Fibroblast of peridontal ligament (primary cell): ENCODE measurements at regions not wholly inside any gene's neighbourhood (a gene's known extent, or its start where the extent isn't known, plus 50 kb on each side); places are given as distances from the start of the nearest gene placed in this dataset.
A peak's percentile ranks its signal among the peaks of the same experiment; 100 is the strongest.
"Not testable (repeated sequence)": the region's sequence is repeated elsewhere in the genome, so short reads cannot be mapped to it uniquely, and the experiment has no call there.

Source experiments
- DNase-seq: peaks from one replicate; pipeline ENCODE4 v3.0.0-alpha.2; 2010; ENCODE audit errors: extremely low read depth

DNA sequence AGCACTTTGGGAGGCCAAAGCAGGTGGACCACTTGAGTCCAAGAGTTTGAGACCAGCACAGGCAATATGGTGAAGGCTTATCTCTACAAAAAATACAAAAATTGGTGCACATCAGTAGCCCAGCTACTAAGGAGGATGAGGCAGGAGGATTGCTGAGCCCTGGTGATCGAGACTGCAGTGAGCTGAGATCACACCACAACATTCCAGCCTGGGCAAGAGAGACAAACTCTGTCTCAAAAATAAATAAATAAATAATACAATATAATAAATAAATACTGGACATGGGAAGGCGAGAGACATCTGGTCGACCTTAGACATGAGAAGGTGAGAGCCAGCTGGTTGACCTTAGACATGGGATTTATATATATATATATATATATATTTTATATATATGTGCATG lies 119.8 kb upstream of the SLC38A4 start:
- DNase-seq: no peak

DNA sequence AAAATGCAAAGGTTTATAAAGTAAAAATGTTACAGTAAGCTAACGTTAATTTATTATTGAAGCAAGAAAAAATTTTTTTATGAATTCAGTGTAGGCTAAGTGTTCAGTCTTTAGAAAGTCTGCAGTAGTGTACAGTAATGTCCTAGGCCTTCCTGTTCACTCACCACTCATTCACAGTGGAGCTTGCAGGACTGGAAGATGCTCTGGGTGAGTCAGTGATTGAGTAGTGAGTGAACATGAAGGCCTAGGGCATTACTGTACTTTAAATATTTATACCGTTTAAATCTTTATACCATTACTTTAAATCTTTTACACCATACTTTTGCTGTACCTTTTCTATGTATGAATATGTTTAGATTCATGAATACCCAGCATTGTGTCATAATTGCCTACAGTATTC lies 120.3 kb upstream of the SLC38A4 start:
- peak; percentile 47 for DNase-seq

DNA sequence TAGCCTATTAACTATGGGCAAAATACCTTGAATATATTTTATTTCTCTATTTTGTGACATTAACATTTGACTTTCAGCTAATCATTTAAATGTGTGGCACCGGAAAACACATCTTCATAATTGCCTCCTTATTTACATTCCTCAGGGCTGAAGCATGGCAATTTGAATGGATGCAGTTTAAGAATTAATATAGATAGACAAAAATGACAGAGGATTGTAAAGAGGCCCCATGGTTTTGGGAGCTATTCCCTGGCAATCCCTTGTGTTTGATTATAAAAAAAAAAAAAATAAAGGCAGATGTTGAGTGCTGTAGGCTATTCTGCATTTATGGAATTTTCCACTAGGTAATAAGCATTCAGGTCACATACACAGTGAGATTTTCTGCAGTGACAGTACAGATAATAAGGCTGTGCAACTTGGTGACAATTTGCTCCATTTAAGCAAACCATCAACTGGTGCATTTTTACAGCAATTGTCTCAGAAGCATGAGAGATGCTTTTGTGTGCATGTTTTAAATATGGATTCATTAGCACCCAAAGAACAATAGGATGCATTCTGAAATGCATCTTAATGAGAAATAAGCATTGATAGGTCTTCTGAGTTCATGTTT lies 123.2 kb upstream of the SLC38A4 start:
- no peak for DNase-seq

DNA sequence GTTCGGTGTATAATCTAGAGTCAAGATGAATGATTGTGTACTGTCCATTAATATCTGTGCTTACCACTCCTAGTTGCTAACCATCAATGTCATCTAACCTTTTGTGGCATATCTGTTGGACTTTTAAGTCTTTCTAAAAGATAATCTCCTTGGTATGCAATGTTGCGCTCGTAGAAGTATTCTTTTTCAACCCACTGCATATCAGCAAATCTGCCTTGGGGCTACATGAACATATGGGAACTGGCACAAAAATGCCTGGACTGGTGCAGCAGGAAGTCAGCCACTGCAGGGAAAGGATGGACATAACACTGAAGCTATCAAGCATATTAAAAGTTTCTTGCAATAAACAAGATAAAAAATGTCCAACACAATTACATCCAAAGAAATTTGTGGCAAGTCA lies 124.3 kb upstream of the SLC38A4 start:
- no peak for DNase-seq

DNA sequence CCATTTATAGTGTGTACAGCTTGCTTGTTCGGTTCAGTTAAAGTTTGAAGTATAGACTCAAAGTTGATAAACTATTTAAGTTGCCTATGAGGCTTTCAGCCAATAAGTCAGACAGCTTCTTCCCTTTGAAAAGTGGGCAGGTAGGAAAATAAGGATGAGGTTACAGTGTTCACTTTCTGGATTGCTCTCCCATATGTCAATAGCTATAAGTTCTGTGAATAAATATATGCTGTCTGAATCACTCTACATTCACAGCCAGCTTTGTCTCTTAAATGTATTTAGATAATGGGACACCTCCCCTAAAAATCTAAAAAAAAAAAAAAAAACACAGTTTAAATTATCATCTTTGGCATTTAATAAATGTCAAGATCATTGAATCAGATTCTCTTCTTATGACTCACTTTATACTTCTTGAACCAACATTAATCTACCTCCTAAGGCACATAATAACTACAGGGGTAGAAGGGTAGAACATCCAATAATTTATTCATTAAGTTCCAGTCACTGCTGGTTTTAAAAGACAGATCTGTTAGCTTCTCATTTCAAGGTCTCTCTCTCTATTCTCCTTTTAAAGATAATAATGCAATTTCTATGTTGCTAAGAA lies 126.4 kb upstream of the PCED1B start:
- no peak for DNase-seq

DNA sequence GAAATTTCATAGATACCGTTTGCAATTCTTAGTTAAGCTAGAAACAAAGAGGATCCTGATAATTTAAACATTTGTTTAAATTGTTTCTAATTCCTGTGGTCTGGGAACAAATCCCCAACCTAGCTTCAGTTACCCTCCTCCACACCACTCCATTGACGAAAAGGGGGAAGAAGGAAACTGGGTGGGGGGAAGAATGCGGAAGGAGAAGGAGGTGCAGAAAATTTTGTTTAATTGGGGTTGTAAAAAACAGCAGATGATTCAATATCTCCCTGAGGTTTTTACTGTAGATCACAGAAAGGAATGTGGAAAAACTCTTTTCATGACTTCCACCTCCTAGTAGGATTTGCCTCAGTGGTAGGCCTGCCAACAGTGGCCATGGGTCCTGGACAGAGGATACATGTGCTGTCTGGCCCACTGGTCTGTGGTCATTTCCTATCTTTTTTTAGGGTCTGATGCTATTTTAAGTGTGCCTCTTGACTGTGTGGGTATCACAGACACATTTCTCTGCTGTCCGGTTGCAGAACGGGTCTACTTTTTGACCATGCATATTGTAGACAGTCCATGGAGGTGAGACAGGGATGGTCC lies 122.9 kb upstream of the PCED1B start:
- DNase-seq: peak; percentile 21

DNA sequence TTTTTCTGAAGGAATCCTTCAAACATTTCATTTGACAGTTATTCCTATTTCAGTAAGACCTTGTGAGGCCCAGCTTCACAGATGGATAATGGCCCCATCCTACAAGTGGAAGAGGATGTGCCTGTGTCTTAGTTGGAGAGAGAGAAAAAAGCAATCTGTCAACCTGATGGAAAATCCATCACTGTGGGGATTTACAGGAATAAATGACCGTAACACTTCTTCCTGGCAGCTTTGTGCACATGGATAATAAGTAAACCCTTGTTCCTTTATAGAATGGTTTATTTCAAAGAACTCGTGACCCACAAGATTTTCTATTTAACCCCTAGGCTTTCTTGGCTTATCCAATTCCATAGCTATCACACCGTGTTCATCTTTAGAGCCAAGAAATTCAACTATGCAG lies 121.4 kb upstream of the PCED1B start:
- no peak for DNase-seq

DNA sequence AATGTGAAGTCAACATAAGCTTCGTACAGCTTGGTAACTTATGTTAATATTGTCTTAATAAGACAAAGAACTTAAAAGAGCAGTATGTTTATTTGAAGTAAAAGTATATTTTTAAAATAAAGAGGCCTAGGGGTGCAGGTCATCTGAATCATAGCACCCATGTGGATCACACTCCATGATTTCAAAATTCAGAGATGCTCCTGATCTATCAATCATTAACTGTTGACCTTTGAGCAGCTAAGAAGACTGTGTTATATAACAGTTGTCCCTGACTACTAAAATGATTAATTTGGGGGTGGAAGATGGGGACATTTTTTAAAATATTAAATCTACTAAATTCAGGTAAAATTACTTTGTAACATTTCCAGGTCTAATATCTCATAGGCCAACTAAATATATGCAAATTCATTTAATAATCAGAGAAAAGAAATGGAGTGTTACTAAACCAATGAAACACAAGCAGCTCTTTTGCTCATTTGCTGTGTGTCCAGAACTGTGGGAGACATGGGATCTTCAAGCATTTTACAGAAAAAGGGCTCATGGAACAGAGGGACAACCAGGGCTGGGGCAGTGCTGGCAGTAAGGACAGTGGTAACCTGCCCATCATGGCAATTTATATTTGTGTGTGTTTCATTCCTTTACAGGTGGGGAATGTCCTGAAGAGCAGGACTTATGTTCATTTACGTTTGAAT lies 120.7 kb upstream of the PCED1B start:
- DNase-seq: no peak

DNA sequence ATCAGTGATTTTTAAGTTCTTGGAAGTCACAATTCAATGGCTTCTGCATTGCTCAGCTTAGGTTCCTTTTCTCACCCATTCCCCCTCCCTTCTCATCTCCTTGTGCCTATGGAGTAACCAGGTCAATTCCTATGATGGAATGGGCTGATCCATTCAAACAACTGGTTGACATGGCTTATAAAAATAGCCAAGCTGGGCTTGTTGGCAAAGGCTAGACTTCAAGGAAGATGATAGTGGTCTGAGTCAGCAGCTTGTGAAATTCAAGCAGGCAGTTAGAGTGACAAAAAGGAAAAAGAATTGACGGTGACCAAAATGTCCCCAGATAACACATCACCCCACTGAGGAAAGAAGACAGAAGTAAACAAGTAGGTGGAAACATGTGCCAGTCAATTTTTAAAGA lies 119.9 kb upstream of the PCED1B start:
- peak; percentile 87 for DNase-seq

DNA sequence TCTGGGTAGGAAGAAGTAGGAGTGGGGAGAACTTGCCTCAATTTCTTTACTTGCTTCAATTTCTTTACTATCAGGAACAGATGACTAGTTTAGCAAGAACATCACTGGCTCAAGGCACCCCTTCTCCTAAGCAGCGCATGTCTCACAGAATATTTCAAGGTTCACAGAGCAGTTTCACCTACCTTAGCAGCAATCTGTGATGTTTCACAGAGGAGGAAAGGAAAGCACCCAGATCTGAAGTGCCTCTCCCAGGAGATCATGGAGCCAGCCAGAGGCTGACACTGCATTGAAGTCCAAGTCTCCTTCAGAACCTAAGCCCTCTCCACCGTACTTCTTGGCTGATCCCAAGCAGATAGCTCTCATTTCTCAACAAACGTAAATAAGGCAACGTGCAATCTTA lies 118.7 kb upstream of the PCED1B start:
- no peak for DNase-seq

DNA sequence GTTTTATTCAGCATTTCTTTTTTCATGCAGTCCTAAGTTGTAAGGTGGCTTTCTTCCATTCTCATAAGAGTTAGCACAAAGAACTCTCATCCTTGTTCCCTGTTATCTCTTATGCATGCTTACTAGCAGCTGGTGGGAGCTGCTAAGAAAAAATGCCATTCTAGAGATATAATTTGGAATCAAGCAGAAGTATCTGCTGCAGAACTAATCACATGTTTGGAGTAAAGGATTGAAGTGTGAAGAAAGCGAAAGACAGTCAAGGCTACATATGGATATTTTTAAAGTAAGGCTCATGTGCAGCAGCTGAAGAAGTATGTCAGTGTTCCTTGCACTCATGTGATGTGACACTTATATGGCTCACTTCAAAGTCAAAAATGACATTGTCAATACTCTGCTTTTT lies 116.2 kb upstream of the PCED1B start:
- no peak for DNase-seq

DNA sequence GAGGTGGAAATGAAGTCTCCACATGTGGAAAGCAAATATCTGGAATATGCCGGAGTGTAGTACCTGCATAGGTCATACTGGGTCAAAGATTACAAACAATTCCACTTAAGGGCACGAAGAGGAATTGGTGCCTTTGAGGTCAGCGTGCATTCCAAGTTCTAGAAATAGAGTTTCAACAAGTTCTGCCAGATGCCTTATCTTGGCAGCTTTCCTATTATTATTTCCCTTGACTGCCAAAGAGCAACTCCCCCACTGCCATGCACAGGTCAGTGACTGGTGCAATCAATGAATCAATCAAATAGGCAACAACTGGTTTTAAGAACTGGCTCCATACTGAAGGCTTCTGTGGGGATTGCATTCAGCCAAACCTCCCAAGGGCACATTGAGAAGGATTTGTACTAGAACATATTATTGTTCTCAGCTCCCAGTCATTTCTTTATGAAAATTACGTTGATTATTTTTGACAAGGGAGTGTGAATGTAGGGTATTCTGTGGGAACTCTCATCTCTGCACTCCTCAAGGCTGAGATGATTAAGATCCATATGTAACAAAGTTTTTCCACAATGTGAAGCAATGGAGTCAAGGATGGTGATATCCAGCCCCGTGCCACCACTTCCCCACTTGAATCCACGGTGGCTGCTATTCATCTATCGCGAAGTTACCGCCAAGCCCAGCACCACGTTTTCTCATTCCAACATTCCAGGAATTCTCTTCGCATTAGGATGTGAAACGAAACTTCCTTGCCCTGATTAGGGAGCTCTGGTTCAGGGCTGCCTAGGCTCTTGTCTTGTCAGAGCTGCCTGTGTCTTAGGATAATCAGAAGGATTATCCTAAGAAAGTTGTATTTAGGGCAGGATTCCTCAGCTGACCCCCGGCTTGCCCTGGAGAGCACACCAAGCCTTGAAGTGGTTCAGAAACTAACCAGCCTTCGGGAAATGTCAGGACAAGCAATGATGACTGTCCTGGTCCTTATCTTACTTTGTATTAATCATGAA lies 115.1 kb upstream of the PCED1B start:
- peak; percentile 73 for DNase-seq

DNA sequence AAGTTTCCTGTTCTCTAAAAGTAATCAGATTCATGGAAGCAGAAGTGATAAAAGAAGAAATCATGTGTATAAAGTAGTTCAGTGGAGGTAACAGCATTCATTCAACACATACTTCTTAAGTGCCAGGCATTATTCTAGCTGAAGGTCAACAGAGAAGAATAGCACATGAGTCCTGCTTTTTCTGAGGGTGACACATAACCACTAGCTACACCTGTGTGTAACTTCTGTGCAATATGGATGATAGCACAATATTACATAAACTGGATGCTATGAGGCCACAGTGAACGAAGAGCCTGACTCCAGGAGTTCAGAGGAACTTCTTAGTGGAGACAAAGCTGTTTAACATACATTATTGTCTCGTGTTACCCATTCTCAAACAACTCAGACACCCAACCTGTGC lies 114.3 kb upstream of the PCED1B start:
- DNase-seq: no peak

DNA sequence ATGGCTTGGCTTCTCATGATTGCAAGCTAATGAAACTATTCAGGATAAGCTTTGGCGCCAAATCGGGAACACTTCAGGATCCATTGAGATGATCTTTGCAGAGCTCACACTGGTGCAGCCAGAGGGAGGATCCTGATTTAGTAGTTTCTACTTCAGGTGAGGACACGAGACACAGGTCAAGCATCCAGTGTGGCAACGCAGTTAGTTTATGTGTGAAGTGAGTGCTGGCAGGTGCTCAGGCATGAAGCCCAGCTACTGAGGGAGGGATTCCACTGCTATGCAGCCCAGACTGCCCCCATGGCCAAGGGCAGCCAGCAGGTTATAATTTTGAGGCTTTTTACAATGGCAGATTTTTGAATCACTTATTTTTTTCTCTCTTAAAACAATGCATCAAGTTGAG lies 113.5 kb upstream of the PCED1B start:
- no peak for DNase-seq

DNA sequence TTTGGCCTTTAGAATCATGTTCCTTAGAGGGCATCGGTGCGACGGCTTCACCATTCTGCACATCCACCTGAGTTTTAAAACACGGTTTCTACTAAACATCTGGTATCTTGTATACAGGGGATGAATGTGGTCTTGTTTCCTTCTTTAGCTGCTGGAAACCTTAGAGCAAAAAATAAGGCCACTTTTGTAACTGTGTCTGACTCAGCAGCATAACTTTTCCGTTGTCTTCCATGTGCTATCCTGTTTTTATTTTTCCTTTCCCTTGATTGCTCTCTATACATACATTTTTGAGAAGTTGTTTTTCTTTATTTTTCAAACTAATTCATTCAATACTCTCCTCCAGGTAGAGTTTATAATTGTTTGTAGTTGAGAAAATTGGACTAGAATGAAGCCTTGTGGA lies 108.8 kb upstream of the PCED1B start:
- DNase-seq: no peak

DNA sequence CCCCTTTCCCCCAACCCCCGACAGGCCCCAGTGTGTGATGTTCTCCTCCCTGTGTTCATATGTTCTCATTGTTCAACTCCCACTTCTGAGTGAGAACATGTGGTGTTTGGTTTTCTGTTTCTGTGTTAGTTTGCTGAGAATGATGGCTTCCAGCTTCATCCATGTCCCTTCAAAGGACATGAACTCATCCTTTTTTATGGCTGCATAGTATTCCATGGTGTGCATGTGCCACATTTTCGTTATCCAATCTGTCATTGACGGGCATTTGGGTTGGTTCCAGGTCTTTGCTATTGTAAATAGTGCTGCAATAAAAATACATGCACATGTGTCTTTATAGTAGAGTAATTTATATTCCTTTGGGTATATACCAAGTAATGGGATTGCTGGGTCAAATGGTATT lies 105.5 kb upstream of the PCED1B start:
- not testable (repeated sequence) for DNase-seq

DNA sequence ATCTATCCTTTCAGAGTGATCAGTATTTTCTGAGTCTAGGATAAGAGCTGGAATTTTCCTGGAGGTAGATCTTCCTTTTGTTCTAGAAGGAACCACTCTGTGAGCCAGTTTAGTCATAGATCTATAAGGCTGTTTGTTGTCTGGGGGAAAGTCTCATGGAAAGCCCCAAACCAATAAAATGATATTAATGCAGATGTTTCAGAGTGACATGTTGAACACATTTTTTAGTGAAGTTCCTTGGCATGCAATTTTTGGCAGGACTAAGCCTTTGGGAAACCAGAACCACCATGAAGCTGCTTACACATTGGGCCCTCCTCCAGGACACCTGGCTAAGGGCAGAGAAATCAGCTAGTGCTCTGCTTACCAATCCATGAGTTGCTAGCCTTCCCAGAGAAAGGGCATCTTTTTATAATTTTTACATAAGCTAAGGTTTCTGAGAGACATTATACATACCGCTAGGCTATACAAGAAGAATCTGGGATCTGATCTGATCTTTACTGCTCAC lies 101.5 kb upstream of the PCED1B start:
- DNase-seq: no peak

DNA sequence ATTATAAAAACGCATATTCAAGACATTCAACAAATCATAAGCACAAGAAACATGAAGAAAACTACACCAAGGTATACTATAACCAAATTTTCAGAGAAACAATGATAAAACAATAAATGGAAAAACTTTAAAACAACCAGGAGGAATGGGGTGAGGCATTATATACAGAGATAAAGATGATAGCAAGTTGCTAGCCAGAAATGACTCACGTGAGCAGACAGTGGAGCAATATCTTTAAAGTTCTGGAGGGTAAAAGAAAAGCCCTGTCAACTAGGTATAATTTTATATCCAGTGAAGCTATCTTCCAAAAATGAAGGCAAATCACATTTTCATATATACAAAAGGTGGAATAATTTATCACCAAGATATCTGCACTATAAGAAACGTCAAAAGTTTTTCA lies 97.8 kb upstream of the PCED1B start:
- no peak for DNase-seq

DNA sequence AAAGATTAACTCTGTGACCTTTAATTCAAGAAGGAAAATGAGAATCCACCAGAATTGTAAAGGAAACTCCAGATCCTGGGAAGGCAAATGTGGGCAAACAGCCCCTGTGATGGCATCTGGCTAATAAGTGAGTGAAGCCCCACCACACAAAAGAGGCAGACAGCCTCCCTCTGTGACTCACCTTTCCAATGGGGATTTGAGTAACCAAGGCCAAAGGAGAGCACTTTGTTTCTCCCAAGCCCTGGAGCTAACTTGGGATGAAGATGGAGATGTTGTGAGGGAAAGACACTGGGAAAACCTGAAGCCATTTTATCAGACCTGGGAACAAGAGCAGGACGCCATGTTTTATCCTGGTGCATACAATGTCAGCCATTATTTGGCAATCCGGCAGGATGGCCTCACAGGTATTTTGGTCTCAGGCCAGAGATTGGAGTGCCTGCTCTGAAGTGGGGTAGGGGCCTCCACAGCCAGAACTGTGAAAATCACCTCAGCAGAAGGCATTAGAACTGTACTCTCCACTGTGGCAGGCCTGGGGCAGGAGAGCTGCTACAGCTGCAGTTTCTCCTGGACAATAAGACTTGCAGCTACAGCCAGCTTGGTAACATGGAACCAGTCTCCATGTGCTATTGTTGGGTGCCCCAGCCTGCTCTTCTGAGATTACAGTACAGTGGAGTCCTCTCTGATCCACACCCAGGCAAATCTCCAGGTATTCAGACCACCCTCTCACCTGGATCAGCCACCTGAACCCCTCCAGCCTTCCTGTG lies 96.6 kb upstream of the PCED1B start:
- DNase-seq: no peak

DNA sequence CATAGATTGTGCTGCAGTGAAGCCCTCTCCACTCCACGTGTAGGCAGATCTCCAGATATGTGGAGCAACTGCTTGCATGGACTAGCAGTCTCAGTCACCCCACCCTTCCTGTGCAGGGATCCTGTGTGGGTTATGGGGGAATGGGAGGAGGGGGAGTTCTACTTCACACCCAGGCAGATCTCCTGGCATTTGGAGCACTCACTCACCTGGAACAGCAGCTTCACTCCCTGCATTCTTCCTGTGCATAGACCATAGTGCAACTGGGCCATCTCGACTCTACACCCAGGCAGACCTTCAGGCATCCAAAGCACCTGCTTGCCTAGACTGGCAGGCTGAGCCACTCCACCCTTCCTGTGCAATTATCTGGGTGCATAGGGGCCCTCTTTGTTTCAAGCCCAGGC lies 96.0 kb upstream of the PCED1B start:
- DNase-seq: no peak
